GM23338 (cell line): ENCODE measurements at regions not wholly inside any gene's neighbourhood (a gene's known extent, or its start where the extent isn't known, plus 50 kb on each side); places are given as distances from the start of the nearest gene placed in this dataset.

Experiments
- ATAC-seq: fragments of 200-7000 bp; cut with Tn5 transposase; 3 replicates; pipeline ENCODE4 v1.9.1; 2020
- DNase-seq: peaks from one replicate; pipeline ENCODE4 v3.0.0-alpha.2; 2015; ENCODE audit warnings: low spot score
- H2AFZ ChIP-seq: fragments of 200-600 bp; sonication (generic); 2 replicates; pipeline ENCODE4 v1.8.0; 2016; ENCODE audit warnings: antibody characterized with exemption, mild to moderate bottlenecking, moderate library complexity
- H3F3A ChIP-seq: fragments of 200-600 bp; sonication (generic); replicated peaks from 2 replicates; pipeline ENCODE4 v1.8.0; 2017; ENCODE audit warnings: antibody characterized with exemption, mixed run types, low read depth
- H3K27ac ChIP-seq: fragments of 200-600 bp; sonication (generic); 2 replicates; pipeline ENCODE4 v1.6.1; 2016; ENCODE audit warnings: low read depth
- H3K27me3 ChIP-seq: fragments of 200-600 bp; sonication (generic); 2 replicates; pipeline ENCODE4 v1.8.0; 2016; ENCODE audit warnings: mild to moderate bottlenecking, mixed run types, moderate library complexity; ENCODE audit not compliant: insufficient read depth
- H3K36me3 ChIP-seq: fragments of 200-600 bp; sonication (generic); 2 replicates; pipeline ENCODE4 v1.8.0; 2016; ENCODE audit warnings: mild to moderate bottlenecking; ENCODE audit not compliant: insufficient read depth
- H3K4me1 ChIP-seq: fragments of 200-600 bp; sonication (generic); 2 replicates; pipeline ENCODE4 v1.8.0; 2016; ENCODE audit warnings: mild to moderate bottlenecking, moderate library complexity; ENCODE audit not compliant: insufficient read depth
- H3K4me2 ChIP-seq: fragments of 200-600 bp; sonication (generic); 2 replicates; pipeline ENCODE4 v1.7.1; 2017; ENCODE audit warnings: mixed run types
- H3K4me3 ChIP-seq: fragments of 200-600 bp; sonication (generic); 2 replicates; pipeline ENCODE4 v1.6.1; 2016; ENCODE audit warnings: mixed run types
- H3K79me2 ChIP-seq: fragments of 200-600 bp; sonication (generic); replicated peaks from 2 replicates; pipeline ENCODE4 v1.8.0; 2017; ENCODE audit warnings: mild to moderate bottlenecking; ENCODE audit not compliant: insufficient read depth
- H3K9me2 ChIP-seq: fragments of 200-600 bp; sonication (generic); 2 replicates; pipeline ENCODE4 v1.8.0; 2017; ENCODE audit not compliant: insufficient read depth
- H4K20me1 ChIP-seq: fragments of 200-600 bp; sonication (generic); replicated peaks from 2 replicates; pipeline ENCODE4 v1.8.0; 2017; ENCODE audit warnings: mild to moderate bottlenecking; ENCODE audit not compliant: insufficient read depth
- H3K27ac Mint-ChIP-seq: 2 replicates; pipeline ENCODE4 v1.8.0; 2020; ENCODE audit warnings: inconsistent platforms, mild to moderate bottlenecking, moderate library complexity, mixed read lengths
- H3K27me3 Mint-ChIP-seq: 3 replicates; pipeline ENCODE4 v1.8.0; 2022; ENCODE audit warnings: low read depth, mild to moderate bottlenecking, moderate library complexity, mixed read lengths, inconsistent platforms; ENCODE audit not compliant: insufficient read depth, poor library complexity
- H3K36me3 Mint-ChIP-seq: 3 replicates; pipeline ENCODE4 v1.8.0; 2021; ENCODE audit warnings: low read depth, mild to moderate bottlenecking, inconsistent platforms, moderate library complexity, mixed read lengths
- H3K4me1 Mint-ChIP-seq: 3 replicates; pipeline ENCODE4 v1.8.0; 2020; ENCODE audit warnings: mild to moderate bottlenecking, inconsistent platforms, mixed read lengths
- H3K4me3 Mint-ChIP-seq: 3 replicates; pipeline ENCODE4 v1.8.0; 2021; ENCODE audit warnings: moderate library complexity, mild to moderate bottlenecking, inconsistent platforms, mixed read lengths
- H3K9me3 Mint-ChIP-seq: 3 replicates; pipeline ENCODE4 v1.8.0; 2020; ENCODE audit warnings: moderate library complexity, mild to moderate bottlenecking, inconsistent platforms, mixed read lengths
- CREB1 ChIP-seq: fragments of 250-450 bp; sonication (Bioruptor Pico); IDR thresholded peaks from 2 replicates; pipeline ENCODE4 v1.5.0; 2020; ENCODE audit warnings: low read depth, mild to moderate bottlenecking, moderate library complexity
- EZH2 ChIP-seq: fragments of 200-600 bp; sonication (generic); IDR thresholded peaks from one replicate; pipeline ENCODE4 v1.8.0; 2017; ENCODE audit warnings: antibody characterized with exemption, mild to moderate bottlenecking, low read depth; ENCODE audit not compliant: unreplicated experiment
- JUNB ChIP-seq: IDR thresholded peaks from one replicate; pipeline ENCODE4 v1.6.1; 2016; ENCODE audit warnings: antibody characterized with exemption; ENCODE audit not compliant: unreplicated experiment
- NANOG ChIP-seq: IDR thresholded peaks from 2 replicates; pipeline ENCODE4 v1.6.1; 2016; ENCODE audit warnings: antibody characterized with exemption, borderline replicate concordance
- POLR2AphosphoS5 ChIP-seq: IDR thresholded peaks from 2 replicates; pipeline ENCODE4 v1.6.1; 2016; ENCODE audit warnings: antibody characterized with exemption, low read depth
- ZNF114 ChIP-seq: fragments of 250-450 bp; sonication (Bioruptor Pico); IDR thresholded peaks from 2 replicates; pipeline ENCODE4 v1.5.0; 2020; ENCODE audit warnings: mild to moderate bottlenecking, moderate library complexity
- ZNF331 ChIP-seq: fragments of 250-450 bp; sonication (Bioruptor Pico); IDR thresholded peaks from 2 replicates; pipeline ENCODE4 v1.5.0; 2020; ENCODE audit warnings: low read depth, mild to moderate bottlenecking, moderate library complexity
- TF ChIP-seq, protein P1 (sequence below), 2 experiments: fragments of 200-600 bp in 1 of 2; sonication (generic) in 1 of 2; conservative IDR thresholded peaks; 2 replicates each; pipeline versions ENCODE4 v1.5.1 to v1.6.1; 2016 to 2017; ENCODE audit warnings: antibody characterized with exemption in 2 of 2, low read depth in 2 of 2, mild to moderate bottlenecking in 2 of 2, moderate library complexity in 1 of 2
- TF ChIP-seq, protein P2 (sequence below): fragments of 250-450 bp; sonication (Bioruptor Pico); IDR thresholded peaks from 2 replicates; pipeline ENCODE4 v1.5.0; 2020; ENCODE audit warnings: mild to moderate bottlenecking, moderate library complexity
- TF ChIP-seq, protein P3 (sequence below): IDR thresholded peaks from 2 replicates; pipeline ENCODE4 v1.6.1; 2016; ENCODE audit warnings: antibody characterized with exemption

DNA sequence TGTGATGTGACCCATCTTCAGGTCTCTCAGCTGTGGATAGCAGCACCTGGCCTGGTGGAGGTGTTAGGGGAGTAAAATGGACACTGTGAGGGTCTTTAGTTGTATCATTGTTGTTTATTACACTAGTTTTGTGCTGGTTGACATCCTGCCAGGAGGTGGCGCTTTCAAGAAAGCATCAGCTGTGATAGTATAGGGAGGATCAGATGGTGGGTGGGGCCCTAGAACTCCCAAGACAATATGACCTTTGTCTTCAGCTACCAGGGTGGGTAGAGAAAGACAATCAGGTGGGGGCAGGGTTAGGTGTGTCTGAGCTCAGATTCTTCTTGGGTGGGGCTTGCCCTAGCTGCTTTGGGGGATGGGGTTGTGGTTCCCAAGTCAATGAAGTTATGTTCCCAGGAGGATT lies 162.8 kb downstream of the PPP1R2C start:
- peaks cover 6% of the 10 kb centered on the region; the same call in 2 of the 3 replicates for H3K36me3 Mint-ChIP-seq
- Histone ChIP-seq H3K4me2 (no peak overlapping the region), H4K20me1 (no peaks in the 10 kb centered on the region), H3K4me3 (no peak overlapping the region), H3K4me1 (no peaks in the 10 kb centered on the region), H3K27ac (no peak overlapping the region), H3K9me2 (no peaks in the 10 kb centered on the region), H3K79me2 (no peaks in the 10 kb centered on the region), H3K27me3 (no peaks in the 10 kb centered on the region), H3F3A (no peaks in the 10 kb centered on the region), H3K36me3 (no peaks in the 10 kb centered on the region), H2AFZ (0 out of 2 replicates have a peak overlapping the region, but pooled peaks have one; percentile 69)
- H3K27me3 Mint-ChIP-seq = no peaks in the 10 kb centered on the region
- H3K4me1 Mint-ChIP-seq = no peaks in the 10 kb centered on the region
- ATAC-seq (peak; percentile 39; the same call in 1 of the 3 replicates), DNase-seq (peak; percentile 44)
- H3K27ac Mint-ChIP-seq = no peak overlapping the region
- H3K9me3 Mint-ChIP-seq = no peaks in the 10 kb centered on the region; the same call in 2 of the 3 replicates
- TF ChIP-seq ZNF331 (CRISPR knock-in tag) = no peak
- TF ChIP-seq, protein P1, sequence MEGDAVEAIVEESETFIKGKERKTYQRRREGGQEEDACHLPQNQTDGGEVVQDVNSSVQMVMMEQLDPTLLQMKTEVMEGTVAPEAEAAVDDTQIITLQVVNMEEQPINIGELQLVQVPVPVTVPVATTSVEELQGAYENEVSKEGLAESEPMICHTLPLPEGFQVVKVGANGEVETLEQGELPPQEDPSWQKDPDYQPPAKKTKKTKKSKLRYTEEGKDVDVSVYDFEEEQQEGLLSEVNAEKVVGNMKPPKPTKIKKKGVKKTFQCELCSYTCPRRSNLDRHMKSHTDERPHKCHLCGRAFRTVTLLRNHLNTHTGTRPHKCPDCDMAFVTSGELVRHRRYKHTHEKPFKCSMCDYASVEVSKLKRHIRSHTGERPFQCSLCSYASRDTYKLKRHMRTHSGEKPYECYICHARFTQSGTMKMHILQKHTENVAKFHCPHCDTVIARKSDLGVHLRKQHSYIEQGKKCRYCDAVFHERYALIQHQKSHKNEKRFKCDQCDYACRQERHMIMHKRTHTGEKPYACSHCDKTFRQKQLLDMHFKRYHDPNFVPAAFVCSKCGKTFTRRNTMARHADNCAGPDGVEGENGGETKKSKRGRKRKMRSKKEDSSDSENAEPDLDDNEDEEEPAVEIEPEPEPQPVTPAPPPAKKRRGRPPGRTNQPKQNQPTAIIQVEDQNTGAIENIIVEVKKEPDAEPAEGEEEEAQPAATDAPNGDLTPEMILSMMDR (conservative IDR thresholded peaks at IDR 0.05; ENCODE audit: low read depth in 2 of 2) = peak; percentile 53 to 60
- no peak overlapping the region for H3K4me3 Mint-ChIP-seq

DNA sequence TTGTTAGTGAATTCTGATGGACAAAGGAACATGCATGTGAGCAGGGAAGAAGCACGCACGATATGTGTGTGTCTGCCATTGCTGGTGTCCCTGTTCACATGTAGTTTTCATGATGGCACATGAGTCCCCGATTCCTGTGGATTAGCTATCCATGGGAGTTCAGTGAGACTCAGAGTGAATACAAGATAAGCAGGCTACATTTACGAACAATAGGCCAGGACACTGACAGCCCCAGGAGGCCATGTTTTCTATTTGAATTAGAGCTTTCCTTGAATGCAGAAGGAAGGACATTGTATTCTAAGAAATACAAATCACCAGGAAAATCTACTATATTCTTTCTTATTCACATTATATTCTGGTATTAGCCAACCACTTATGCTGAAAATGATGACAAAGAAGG lies 171.4 kb downstream of the PPP1R2C start:
- Histone ChIP-seq H3K27ac (no peak overlapping the region), H3K4me1 (no peaks in the 10 kb centered on the region; the same call in 1 of the 2 replicates), H3K9me2 (no peaks in the 10 kb centered on the region), H3K27me3 (no peaks in the 10 kb centered on the region), H3K36me3 (no peaks in the 10 kb centered on the region), H3K4me2 (no peak overlapping the region), H3F3A (no peaks in the 10 kb centered on the region), H4K20me1 (no peaks in the 10 kb centered on the region), H3K79me2 (no peaks in the 10 kb centered on the region), H3K4me3 (no peak overlapping the region), H2AFZ (no peak overlapping the region)
- H3K36me3 Mint-ChIP-seq = peaks cover 2% of the 10 kb centered on the region; the same call in 1 of the 3 replicates
- H3K4me1 Mint-ChIP-seq = no peaks in the 10 kb centered on the region
- DNase-seq (no peak), ATAC-seq (no peak)
- no peaks in the 10 kb centered on the region for H3K27me3 Mint-ChIP-seq
- no peak overlapping the region for H3K4me3 Mint-ChIP-seq
- no peak overlapping the region for H3K27ac Mint-ChIP-seq
- H3K9me3 Mint-ChIP-seq = no peaks in the 10 kb centered on the region
- TF ChIP-seq EZH2 = no peak
- no peak for TF ChIP-seq NANOG
- no peak for TF ChIP-seq CREB1 (CRISPR knock-in tag)
- TF ChIP-seq, protein P2, sequence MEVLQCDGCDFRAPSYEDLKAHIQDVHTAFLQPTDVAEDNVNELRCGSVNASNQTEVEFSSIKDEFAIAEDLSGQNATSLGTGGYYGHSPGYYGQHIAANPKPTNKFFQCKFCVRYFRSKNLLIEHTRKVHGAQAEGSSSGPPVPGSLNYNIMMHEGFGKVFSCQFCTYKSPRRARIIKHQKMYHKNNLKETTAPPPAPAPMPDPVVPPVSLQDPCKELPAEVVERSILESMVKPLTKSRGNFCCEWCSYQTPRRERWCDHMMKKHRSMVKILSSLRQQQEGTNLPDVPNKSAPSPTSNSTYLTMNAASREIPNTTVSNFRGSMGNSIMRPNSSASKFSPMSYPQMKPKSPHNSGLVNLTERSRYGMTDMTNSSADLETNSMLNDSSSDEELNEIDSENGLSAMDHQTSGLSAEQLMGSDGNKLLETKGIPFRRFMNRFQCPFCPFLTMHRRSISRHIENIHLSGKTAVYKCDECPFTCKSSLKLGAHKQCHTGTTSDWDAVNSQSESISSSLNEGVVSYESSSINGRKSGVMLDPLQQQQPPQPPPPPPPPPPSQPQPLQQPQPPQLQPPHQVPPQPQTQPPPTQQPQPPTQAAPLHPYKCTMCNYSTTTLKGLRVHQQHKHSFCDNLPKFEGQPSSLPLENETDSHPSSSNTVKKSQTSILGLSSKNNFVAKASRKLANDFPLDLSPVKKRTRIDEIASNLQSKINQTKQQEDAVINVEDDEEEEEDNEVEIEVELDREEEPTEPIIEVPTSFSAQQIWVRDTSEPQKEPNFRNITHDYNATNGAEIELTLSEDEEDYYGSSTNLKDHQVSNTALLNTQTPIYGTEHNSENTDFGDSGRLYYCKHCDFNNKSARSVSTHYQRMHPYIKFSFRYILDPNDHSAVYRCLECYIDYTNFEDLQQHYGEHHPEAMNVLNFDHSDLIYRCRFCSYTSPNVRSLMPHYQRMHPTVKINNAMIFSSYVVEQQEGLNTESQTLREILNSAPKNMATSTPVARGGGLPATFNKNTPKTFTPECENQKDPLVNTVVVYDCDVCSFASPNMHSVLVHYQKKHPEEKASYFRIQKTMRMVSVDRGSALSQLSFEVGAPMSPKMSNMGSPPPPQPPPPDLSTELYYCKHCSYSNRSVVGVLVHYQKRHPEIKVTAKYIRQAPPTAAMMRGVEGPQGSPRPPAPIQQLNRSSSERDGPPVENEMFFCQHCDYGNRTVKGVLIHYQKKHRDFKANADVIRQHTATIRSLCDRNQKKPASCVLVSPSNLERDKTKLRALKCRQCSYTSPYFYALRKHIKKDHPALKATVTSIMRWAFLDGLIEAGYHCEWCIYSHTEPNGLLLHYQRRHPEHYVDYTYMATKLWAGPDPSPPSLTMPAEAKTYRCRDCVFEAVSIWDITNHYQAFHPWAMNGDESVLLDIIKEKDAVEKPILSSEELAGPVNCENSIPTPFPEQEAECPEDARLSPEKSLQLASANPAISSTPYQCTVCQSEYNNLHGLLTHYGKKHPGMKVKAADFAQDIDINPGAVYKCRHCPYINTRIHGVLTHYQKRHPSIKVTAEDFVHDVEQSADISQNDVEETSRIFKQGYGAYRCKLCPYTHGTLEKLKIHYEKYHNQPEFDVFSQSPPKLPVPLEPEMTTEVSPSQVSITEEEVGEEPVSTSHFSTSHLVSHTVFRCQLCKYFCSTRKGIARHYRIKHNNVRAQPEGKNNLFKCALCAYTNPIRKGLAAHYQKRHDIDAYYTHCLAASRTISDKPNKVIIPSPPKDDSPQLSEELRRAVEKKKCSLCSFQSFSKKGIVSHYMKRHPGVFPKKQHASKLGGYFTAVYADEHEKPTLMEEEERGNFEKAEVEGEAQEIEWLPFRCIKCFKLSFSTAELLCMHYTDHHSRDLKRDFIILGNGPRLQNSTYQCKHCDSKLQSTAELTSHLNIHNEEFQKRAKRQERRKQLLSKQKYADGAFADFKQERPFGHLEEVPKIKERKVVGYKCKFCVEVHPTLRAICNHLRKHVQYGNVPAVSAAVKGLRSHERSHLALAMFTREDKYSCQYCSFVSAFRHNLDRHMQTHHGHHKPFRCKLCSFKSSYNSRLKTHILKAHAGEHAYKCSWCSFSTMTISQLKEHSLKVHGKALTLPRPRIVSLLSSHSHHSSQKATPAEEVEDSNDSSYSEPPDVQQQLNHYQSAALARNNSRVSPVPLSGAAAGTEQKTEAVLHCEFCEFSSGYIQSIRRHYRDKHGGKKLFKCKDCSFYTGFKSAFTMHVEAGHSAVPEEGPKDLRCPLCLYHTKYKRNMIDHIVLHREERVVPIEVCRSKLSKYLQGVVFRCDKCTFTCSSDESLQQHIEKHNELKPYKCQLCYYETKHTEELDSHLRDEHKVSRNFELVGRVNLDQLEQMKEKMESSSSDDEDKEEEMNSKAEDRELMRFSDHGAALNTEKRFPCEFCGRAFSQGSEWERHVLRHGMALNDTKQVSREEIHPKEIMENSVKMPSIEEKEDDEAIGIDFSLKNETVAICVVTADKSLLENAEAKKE (CRISPR knock-in tag) = no peak
- TF ChIP-seq, protein P1 (conservative IDR thresholded peaks at IDR 0.05; ENCODE audit: low read depth in 2 of 2) = no peak
- no peak for TF ChIP-seq JUNB
- TF ChIP-seq, protein P3, sequence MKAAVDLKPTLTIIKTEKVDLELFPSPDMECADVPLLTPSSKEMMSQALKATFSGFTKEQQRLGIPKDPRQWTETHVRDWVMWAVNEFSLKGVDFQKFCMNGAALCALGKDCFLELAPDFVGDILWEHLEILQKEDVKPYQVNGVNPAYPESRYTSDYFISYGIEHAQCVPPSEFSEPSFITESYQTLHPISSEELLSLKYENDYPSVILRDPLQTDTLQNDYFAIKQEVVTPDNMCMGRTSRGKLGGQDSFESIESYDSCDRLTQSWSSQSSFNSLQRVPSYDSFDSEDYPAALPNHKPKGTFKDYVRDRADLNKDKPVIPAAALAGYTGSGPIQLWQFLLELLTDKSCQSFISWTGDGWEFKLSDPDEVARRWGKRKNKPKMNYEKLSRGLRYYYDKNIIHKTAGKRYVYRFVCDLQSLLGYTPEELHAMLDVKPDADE = no peak
- TF ChIP-seq ZNF331 (CRISPR knock-in tag) = no peak
- no peak for TF ChIP-seq POLR2AphosphoS5
- no peak for TF ChIP-seq ZNF114 (CRISPR knock-in tag)
